DMS53 treated with DMSO at 0.1 percent for 48 hours (cell line): ENCODE measurements at regions not wholly inside any gene's neighbourhood (a gene's known extent, or its start where the extent isn't known, plus 50 kb on each side); places are given as distances from the start of the nearest gene placed in this dataset.

ENCODE experiments used
- DNase-seq: peaks from one replicate; lab custom pipeline; 2025; ENCODE audit not compliant: unreplicated experiment; lab: John Stamatoyannopoulos, UW

DNA sequence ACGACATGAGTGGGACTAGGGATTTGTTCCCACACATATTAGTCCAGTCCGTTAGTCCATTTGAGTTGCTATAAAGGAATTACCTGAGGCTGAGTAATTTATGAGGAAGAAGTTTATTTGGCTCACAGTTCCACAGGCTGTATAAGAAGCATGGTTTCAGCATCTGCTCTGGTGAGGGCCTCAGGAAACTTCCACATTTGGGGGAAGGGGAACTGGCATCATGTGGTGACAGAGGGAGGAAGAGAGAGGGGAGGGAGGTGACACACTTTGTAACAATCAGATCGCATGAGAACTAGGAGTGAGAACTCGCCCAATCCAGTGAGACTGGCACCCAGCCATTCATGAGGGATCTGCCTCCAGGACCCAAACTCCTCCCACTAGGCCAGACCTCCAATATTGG lies 769.9 kb upstream of the ROBO1 start:
- no peak for DNase-seq

GRCh38 chr3:80535286-80535685 lies 767.5 kb upstream of the ROBO1 start:
- no peak for DNase-seq

DNA sequence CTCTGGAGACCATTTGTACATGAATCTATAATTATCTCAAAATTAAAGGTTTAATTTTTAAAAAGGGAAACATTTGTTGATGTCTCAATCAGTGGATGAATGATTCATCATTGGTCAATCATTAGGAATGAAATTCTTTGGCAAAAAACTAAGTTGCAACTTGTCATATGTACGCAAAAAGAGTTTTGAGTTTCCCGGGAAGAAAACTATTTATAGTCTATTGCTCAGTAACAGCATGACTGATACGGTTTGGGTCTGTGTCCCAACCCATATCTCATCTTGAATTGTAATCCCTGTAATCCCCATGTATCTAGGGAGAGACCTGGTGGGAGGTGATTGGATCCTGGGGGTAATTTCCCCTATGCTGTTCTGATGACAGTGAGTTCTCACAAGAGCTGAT lies 765.8 kb upstream of the ROBO1 start:
- no peak for DNase-seq

GRCh38 chr3:80526153-80526552 lies 758.4 kb upstream of the ROBO1 start:
- DNase-seq: no peak

DNA sequence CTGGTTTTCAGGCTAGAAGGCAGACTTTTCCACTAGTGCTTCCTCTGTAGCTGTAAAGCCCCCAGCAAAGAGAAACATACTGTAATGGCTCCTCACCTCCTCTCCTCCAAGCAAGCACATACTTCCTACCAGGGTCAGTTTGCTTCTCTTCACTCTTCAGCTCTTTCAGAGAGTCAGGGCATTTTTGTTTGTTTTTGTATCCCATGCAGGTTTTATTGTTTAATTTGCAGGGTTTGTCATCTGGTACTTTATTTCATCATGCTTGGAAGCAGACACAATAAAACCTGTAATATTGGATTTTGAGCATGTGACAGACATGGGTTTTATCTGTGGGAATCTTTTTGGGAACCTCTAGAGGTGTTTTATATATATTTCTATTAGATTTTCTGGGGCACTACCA lies 753.3 kb upstream of the ROBO1 start:
- DNase-seq: no peak

DNA sequence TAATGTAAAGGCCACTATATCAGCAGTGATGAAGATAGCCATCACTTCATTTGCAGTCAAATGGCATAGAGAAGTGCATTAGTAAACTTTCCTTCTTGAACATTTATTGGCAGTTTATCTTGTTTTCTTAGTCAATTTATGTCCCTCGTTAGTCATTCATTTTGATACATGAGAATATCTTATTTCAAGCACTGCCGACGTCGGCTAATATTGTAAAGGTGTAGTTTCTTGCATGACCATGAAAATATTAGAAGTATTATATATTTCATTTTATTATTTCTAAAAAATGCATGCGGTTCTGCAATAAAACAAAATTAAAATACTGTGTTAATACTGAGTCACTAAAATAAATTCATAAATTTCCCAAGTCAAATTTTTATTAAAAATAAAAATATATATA lies 751.6 kb upstream of the ROBO1 start:
- DNase-seq: no peak

DNA sequence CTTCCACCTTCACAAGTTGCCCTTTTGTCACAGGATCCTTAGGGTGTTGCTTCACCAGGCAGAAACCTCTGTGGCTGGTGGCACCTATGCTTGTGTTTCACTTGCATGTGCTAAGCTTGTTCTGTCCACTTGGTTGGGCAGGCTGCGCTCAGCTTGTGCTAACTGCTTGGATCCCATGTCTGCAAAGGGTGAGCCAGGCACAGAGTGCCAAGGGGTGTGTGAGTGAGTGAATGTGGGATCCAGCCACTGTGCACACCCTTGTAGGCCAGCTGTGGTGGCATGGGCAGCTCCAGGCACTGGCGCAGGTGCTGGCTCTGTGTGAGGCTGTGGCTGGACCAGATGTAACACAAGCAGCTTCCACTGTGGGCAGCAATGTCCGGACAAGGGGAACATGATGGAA lies 728.7 kb upstream of the ROBO1 start:
- DNase-seq: no peak

DNA sequence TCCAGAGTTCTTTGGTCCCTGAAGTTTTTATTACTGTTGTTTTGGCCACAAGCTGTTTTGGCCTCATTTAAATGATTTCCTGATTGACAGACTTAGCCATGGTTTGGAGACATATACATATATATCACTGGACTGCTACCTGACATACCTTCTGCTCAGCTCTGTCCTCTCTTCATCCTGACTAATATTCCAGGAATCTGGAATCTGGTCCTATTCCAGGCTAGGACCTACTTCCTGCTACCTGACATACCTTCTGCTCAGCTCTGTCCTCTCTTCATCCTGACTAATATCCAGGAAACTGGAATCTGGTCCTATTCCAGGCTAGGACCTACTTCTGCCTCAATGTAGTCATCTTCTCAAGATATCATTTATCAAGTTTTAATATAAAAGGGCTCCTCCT lies 724.4 kb upstream of the ROBO1 start:
- DNase-seq: no peak

- no peak for DNase-seq
These were observed 705.2 kb upstream of the ROBO1 start for GRCh38 chr3:80472961-80473360.

- DNase-seq: no peak
These were observed 704.7 kb upstream of the ROBO1 start for GRCh38 chr3:80472459-80472858.

GRCh38 chr3:80470433-80470832 lies 702.6 kb upstream of the ROBO1 start:
- DNase-seq: no peak

DNA sequence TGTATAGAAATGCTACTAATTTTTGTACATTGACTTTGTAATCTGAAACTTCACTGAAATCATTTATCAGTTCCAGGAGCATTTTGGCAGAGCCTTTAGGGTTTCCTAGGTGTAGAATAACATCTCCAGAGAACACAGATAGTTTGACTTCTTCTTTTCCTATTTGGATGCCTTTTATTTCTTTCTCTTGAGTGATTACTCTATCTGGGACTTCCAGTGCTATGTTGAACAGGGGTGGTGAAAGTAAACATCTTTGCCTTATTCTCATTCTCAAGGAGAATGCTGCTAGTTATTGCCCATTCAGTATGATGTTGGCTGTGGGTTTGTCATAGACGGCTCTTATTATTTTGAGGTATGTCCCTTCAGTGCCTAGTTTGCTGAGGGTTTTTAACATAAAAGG lies 697.9 kb upstream of the ROBO1 start:
- DNase-seq: no peak

- DNase-seq: no peak
These were observed 683.6 kb upstream of the ROBO1 start for GRCh38 chr3:80451393-80451792.

DNA sequence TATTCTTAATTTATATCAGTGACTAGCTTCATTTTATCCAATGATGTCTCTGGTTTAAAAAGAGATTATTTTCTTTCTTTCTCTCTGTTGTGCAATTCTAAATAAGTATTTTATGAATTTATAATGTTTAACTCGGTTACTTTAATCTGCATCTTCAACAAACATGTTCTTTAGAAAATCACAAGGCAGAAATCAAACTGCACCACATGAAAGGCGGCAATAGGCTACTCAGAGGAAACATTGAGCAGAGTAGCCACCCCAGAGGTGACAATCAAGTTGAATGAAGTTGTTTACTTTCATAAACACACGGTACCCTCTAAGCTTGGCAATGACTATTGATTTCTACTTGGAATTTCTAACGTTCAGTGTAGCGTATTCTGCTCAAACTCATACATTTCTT lies 677.8 kb upstream of the ROBO1 start:
- no peak for DNase-seq

GRCh38 chr3:80445053-80445452 lies 677.3 kb upstream of the ROBO1 start:
- no peak for DNase-seq

- DNase-seq: peak; percentile 11
These were observed 671.7 kb upstream of the ROBO1 start for GRCh38 chr3:80439490-80439889.

GRCh38 chr3:80434366-80434765 lies 666.6 kb upstream of the ROBO1 start:
- DNase-seq: no peak

DNA sequence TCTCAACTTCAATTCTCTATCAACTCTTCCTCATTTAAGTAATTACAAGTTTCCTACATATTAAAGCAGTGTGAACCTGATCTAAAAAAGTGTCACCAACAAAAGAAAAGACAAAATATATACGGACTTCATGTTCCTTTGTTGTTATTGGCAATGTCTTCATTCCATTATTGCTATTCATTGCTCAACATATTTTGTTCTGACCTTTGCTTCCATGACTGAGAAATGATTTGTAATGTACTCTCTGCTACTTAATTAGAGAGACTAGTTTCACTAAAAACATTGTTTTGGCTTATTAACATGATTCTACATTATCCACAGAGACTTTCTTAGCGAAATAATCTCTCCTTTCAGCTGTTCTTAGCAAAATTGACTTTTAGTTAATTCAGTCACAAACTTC lies 657.2 kb upstream of the ROBO1 start:
- DNase-seq: no peak

- DNase-seq: no peak
These were observed 640.4 kb upstream of the ROBO1 start for GRCh38 chr3:80408030-80408721.

DNA sequence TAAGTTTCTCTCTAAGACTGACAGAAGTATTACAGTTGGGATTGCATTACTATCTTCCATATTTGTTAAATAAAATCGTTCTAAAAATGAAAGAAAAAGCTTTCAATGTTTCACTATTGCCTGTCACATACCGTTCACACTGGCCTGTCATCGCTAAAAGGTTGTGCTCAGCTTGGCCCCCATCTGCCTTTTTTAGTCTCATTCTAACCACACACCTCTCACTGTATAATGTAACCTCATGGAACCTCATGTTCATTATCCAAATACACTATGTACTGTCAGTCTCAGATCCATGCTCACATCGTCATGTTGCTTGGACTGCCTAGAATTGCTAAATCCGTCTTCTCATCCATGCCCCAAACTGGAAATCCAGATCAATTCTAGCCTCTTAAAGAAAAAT lies 637.8 kb upstream of the ROBO1 start:
- no peak for DNase-seq

DNA sequence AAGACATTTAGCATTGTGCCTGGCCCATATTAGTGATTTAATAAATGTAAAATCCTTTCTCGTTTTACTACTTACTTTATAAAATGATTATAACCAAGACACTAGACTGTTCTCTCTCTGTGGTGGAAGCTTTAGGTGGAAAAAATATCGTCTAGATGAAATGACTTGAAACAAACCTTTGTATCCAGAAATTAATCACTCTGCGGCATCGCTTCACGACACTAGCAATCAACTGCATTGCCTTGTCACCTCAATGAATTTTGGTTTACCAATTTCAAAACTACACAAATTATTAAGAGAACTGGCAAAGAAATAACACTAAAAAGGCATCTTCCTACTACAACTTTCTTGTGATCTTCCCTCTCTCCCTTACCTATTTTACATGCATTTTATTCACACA lies 627.2 kb upstream of the ROBO1 start:
- no peak for DNase-seq

GRCh38 chr3:80391573-80391972 lies 623.8 kb upstream of the ROBO1 start:
- no peak for DNase-seq

GRCh38 chr3:80384811-80385210 lies 617.0 kb upstream of the ROBO1 start:
- DNase-seq: no peak

- DNase-seq: no peak
These were observed 606.6 kb upstream of the ROBO1 start for GRCh38 chr3:80374423-80374822.
